ENCODE measurements at regions not wholly inside any gene's neighbourhood (a gene's known extent, or its start where the extent isn't known, plus 50 kb on each side); places are given as distances from the start of the nearest gene placed in this dataset.

DNA sequence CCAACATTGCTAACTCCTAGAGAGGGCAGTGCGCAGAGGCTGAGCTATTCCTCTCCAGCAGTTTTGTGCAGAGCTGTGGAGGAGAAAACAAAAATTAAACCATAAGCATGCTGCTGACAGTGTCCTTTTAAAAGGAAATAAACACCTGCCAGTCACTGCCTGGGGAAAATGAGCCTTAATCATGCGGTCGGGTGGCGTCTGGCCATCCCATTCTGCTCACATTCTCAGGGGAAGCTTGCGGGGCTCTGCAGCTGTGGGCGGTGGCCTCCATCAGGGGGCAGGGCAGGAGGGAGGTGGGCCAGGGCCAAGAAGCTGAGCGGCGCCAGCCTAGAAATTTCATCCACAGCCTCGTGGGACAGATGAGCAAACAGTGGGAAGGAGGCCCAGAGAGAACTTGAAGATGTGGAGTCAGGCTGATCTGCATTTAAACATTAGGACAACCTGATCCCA, 71.0 kb upstream of the TP53I11 start:
- peak; percentile 90 for DNase-seq (ENCODE audit: low read depth)
- TF ChIP-seq, protein P1, sequence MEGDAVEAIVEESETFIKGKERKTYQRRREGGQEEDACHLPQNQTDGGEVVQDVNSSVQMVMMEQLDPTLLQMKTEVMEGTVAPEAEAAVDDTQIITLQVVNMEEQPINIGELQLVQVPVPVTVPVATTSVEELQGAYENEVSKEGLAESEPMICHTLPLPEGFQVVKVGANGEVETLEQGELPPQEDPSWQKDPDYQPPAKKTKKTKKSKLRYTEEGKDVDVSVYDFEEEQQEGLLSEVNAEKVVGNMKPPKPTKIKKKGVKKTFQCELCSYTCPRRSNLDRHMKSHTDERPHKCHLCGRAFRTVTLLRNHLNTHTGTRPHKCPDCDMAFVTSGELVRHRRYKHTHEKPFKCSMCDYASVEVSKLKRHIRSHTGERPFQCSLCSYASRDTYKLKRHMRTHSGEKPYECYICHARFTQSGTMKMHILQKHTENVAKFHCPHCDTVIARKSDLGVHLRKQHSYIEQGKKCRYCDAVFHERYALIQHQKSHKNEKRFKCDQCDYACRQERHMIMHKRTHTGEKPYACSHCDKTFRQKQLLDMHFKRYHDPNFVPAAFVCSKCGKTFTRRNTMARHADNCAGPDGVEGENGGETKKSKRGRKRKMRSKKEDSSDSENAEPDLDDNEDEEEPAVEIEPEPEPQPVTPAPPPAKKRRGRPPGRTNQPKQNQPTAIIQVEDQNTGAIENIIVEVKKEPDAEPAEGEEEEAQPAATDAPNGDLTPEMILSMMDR (IDR thresholded peaks at IDR 0.05; ENCODE audit: insufficient read depth, low read length): no peak
- H3K4me3 ChIP-seq (ENCODE audit: low read depth, low read length): no peak overlapping the region

GRCh38 chr11:45022294-45023064, 71.8 kb upstream of the TP53I11 start:
- no peak overlapping the region for H3K4me3 ChIP-seq (ENCODE audit: low read depth, low read length)

DNA sequence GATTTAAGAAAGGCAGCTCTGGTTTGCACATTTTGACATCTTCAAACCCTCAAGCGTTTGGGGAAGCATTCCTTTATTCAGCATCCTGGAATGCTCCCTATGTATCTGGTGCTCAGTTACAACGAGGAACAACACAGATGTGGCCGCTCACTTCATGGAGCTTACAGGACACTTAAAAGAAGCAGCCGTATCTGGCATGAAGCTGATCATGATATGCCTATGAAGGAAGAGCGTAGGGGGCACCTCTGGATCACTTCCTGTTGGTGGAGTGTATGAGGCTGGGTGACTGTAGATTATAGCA, 72.3 kb upstream of the TP53I11 start:
- no peak overlapping the region for H3K4me3 ChIP-seq (ENCODE audit: low read depth, low read length)
- TF ChIP-seq, protein P1 (IDR thresholded peaks at IDR 0.05; ENCODE audit: insufficient read depth, low read length): no peak
- DNase-seq (ENCODE audit: low read depth): no peak

More at GRCh38 chr11:45022294-45023064, 71.8 kb upstream of the TP53I11 start:
- TF ChIP-seq, protein P1 (IDR thresholded peaks at IDR 0.05; ENCODE audit: insufficient read depth, low read length): no peak
- peak; percentile 70 for DNase-seq (ENCODE audit: low read depth)

DNA sequence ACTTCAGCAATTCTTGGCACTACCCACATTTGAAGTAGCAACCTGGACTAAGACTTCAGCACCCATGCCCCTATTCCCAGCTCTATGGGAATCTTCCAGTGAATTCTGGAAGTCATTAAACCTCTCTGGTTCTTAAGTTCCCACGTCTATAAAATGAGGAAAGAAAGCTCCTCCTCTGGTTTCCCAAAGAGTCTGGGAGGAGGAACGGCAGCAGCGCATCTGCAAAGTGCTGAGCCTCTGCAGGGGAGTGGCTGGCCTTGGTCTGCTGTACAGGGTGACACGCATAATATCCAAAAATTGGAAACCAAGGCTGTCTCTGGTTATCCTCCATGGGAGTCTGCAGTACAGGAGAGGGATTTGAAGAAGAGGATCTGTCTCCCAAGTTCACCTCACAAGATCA, 73.6 kb upstream of the TP53I11 start:
- TF ChIP-seq, protein P1 (IDR thresholded peaks at IDR 0.05; ENCODE audit: insufficient read depth, low read length): no peak
- H3K4me3 ChIP-seq (ENCODE audit: low read depth, low read length): no peak overlapping the region
- no peak for DNase-seq (ENCODE audit: low read depth)

GRCh38 chr11:45024846-45025588, 74.3 kb upstream of the TP53I11 start:
- no peak for DNase-seq (ENCODE audit: low read depth)
- TF ChIP-seq, protein P1 (IDR thresholded peaks at IDR 0.05; ENCODE audit: insufficient read depth, low read length): no peak
- no peak overlapping the region for H3K4me3 ChIP-seq (ENCODE audit: low read depth, low read length)

DNA sequence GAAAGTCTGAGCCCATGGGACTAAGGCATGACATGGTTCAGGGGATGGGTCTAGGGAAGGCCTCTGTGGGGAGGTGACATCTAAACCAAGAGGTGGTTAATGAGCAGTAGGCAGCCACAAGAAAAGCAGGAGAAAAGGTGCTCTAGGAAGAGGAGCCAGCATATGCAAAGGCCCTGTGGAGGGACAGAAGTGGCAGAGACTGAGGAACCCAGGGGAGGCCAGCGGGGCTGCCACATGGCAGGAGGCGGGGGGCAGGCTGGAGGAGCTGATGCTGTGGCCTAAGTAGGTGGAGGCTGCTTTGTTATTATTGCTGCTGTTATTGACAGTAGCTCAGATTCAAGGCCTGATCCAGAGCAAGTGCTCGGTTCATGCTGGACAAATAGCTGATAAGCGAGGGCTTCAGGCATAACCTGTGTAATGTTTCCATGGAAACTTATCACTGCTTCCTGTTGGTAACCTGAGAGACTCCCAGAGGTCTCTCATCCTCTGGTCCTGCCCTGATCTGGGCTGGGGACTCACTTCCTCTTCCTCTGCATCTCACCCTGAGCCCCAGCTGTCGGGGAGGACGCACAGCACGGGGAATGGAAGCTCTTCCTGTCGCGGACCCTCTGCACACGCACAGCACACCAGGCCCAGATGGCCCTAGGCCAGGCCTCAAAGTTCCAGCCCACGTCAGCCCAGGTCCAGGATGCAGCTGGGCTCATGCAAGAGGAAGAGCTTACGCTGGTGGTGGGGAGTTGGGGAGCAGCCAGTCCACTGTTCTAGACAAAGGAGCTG, 75.2 kb upstream of the TP53I11 start:
- DNase-seq (ENCODE audit: low read depth): no peak
- TF ChIP-seq, protein P1 (IDR thresholded peaks at IDR 0.05; ENCODE audit: insufficient read depth, low read length): no peak

More for the DNA sequence above, 75.2 kb upstream of the TP53I11 start:
- H3K4me3 ChIP-seq (ENCODE audit: low read depth, low read length): no peak overlapping the region

Measured in fibroblast of the aortic adventitia (primary cell).